IMR-90 (cell line): ENCODE measurements at regions not wholly inside any gene's neighbourhood (a gene's known extent, or its start where the extent isn't known, plus 50 kb on each side); places are given as distances from the start of the nearest gene placed in this dataset.

Source experiments
- ATAC-seq: fragments of 200-7000 bp; cut with Tn5 transposase; 2 replicates; pipeline ENCODE4 v1.9.1; 2020; ENCODE audit warnings: low read depth, mild to moderate bottlenecking, moderate library complexity
- BruUV-seq: library from RNA; stranded (reverse); fragments of 400-500 nt; replicated peaks from 2 replicates; lab custom pipeline; 2021; lab: Mats Ljungman, UMichigan
- CTCF ChIA-PET: fragments of 300-600 bp; formaldehyde crosslinking; extraction: SDS; loops from one replicate; lab custom pipeline; 2021; ENCODE audit warnings: antibody characterized with exemption; lab: Yijun Ruan, JAX
- POLR2A ChIA-PET: fragments of 300-600 bp; sonication (Branson Sonifier 250); formaldehyde crosslinking; loops from one replicate; lab custom pipeline; 2022; ENCODE audit warnings: antibody characterized with exemption; ENCODE audit not compliant: unreplicated experiment; lab: Charles Lee
- DNase-seq: peaks from one replicate; pipeline ENCODE4 v3.0.0; 2013
- H2AFZ ChIP-seq: replicated peaks from 2 replicates; pipeline ENCODE3; 2013; ENCODE audit warnings: low read length, mild to moderate bottlenecking; ENCODE audit not compliant: poor library complexity
- H2AK5ac ChIP-seq: 2 replicates; pipeline ENCODE4 v1.6.1; 2013; ENCODE audit warnings: low read depth, low read length, inconsistent platforms
- H2AK9ac ChIP-seq: replicated peaks from 2 replicates; pipeline ENCODE3; 2013; ENCODE audit warnings: mild to moderate bottlenecking, low read depth, low read length, moderate library complexity; ENCODE audit not compliant: poor library complexity
- H2BK120ac ChIP-seq: 2 replicates; pipeline ENCODE4 v1.6.1; 2013; ENCODE audit warnings: low read depth, low read length, inconsistent platforms
- H2BK15ac ChIP-seq: 3 replicates; pipeline ENCODE4 v1.6.1; 2013; ENCODE audit warnings: low read depth, low read length, inconsistent platforms
- H2BK20ac ChIP-seq: 2 replicates; pipeline ENCODE4 v1.6.1; 2013; ENCODE audit warnings: low read depth, mild to moderate bottlenecking, inconsistent platforms, low read length, moderate library complexity
- H2BK5ac ChIP-seq: 2 replicates; pipeline ENCODE4 v1.6.1; 2013; ENCODE audit warnings: mild to moderate bottlenecking, low read depth, low read length, inconsistent platforms; ENCODE audit not compliant: poor library complexity, severe bottlenecking
- H3K14ac ChIP-seq: replicated peaks from 2 replicates; pipeline ENCODE4 v1.6.1; 2013; ENCODE audit warnings: low read depth, low read length, inconsistent platforms
- H3K18ac ChIP-seq: 2 replicates; pipeline ENCODE4 v1.6.1; 2013; ENCODE audit warnings: low read depth, low read length, control low read depth
- H3K23ac ChIP-seq: 2 replicates; pipeline ENCODE4 v1.6.1; 2013; ENCODE audit warnings: low read depth, low read length, inconsistent platforms
- H3K27ac ChIP-seq: 2 replicates; pipeline ENCODE4 v1.5.1; 2013; ENCODE audit warnings: mild to moderate bottlenecking, control low read depth, low read length; ENCODE audit not compliant: insufficient read depth
- H3K27me3 ChIP-seq: 2 replicates; pipeline ENCODE4 v1.6.1; 2013; ENCODE audit warnings: low read length; ENCODE audit not compliant: control insufficient read depth, insufficient read depth
- H3K36me3 ChIP-seq: 2 replicates; pipeline ENCODE4 v1.6.1; 2013; ENCODE audit warnings: low read length, mixed read lengths; ENCODE audit not compliant: control insufficient read depth, insufficient read depth
- H3K4ac ChIP-seq: 2 replicates; pipeline ENCODE4 v1.6.1; 2013; ENCODE audit warnings: low read depth, low read length, inconsistent platforms
- H3K4me1 ChIP-seq: 2 replicates; pipeline ENCODE4 v1.6.1; 2013; ENCODE audit warnings: low read length, mixed read lengths; ENCODE audit not compliant: control insufficient read depth, insufficient read depth
- H3K4me2 ChIP-seq: 2 replicates; pipeline ENCODE4 v1.6.1; 2013; ENCODE audit warnings: low read depth, mild to moderate bottlenecking, control low read depth, low read length, moderate library complexity
- H3K4me3 ChIP-seq: 2 replicates; pipeline ENCODE4 v1.5.1; 2013; ENCODE audit warnings: low read depth, mild to moderate bottlenecking, control low read depth, low read length, moderate library complexity; ENCODE audit not compliant: insufficient read depth
- H3K56ac ChIP-seq: 2 replicates; pipeline ENCODE4 v1.6.1; 2013; ENCODE audit warnings: low read length, inconsistent platforms; ENCODE audit not compliant: insufficient read depth; ENCODE audit errors: extremely low read depth
- H3K79me1 ChIP-seq, 2 experiments: 2 replicates each; pipeline ENCODE4 v1.6.1; 2013; ENCODE audit warnings: low read length in 2 of 2, inconsistent platforms in 1 of 2, low read depth in 1 of 2
- H3K9ac ChIP-seq: 2 replicates; pipeline ENCODE4 v1.6.1; 2013; ENCODE audit warnings: low read depth, low read length, control low read depth
- H3K9me1 ChIP-seq: 2 replicates; pipeline ENCODE4 v1.6.1; 2013; ENCODE audit warnings: low read length, inconsistent platforms; ENCODE audit not compliant: insufficient read depth
- H3K9me3 ChIP-seq: 2 replicates; pipeline ENCODE4 v1.6.1; 2013; ENCODE audit warnings: low read length; ENCODE audit not compliant: control insufficient read depth, insufficient read depth
- H4K20me1 ChIP-seq: 2 replicates; pipeline ENCODE4 v1.6.1; 2013; ENCODE audit warnings: low read length, inconsistent platforms; ENCODE audit not compliant: insufficient read depth
- H4K5ac ChIP-seq: 2 replicates; pipeline ENCODE4 v1.6.1; 2013; ENCODE audit warnings: mild to moderate bottlenecking, low read depth, low read length, control low read depth
- H4K8ac ChIP-seq, 2 experiments: 2 replicates each; pipeline ENCODE4 v1.6.1; 2013; ENCODE audit warnings: low read depth in 2 of 2, low read length in 2 of 2, control low read depth in 1 of 2, inconsistent platforms in 1 of 2
- H4K91ac ChIP-seq: 2 replicates; pipeline ENCODE4 v1.6.1; 2013; ENCODE audit warnings: low read depth, low read length, inconsistent platforms; ENCODE audit not compliant: insufficient read depth
- BHLHE40 ChIP-seq: fragments of 150-350 bp; IDR thresholded peaks from 2 replicates; pipeline ENCODE4 v1.6.1; 2016; ENCODE audit warnings: mild to moderate bottlenecking, low read depth, low read length
- CEBPB ChIP-seq: IDR thresholded peaks from 2 replicates; pipeline ENCODE4 v1.6.1; 2012; ENCODE audit warnings: low read depth, low read length, improper control_type of control experiment
- CHD1 ChIP-seq: IDR thresholded peaks from 2 replicates; pipeline ENCODE4 v1.6.1; 2012; ENCODE audit warnings: low read depth, low read length, improper control_type of control experiment
- FOS ChIP-seq: fragments of 150-350 bp; IDR thresholded peaks from 2 replicates; pipeline ENCODE4 v1.6.1; 2016; ENCODE audit warnings: low read depth, low read length
- MAFK ChIP-seq: IDR thresholded peaks from 2 replicates; pipeline ENCODE4 v1.6.1; 2012; ENCODE audit warnings: low read depth, low read length, improper control_type of control experiment
- MAZ ChIP-seq: IDR thresholded peaks from 2 replicates; pipeline ENCODE4 v1.6.1; 2012; ENCODE audit warnings: low read depth, mild to moderate bottlenecking, low read length, improper control_type of control experiment, moderate library complexity, borderline replicate concordance
- MXI1 ChIP-seq: IDR thresholded peaks from 2 replicates; pipeline ENCODE4 v1.6.1; 2012; ENCODE audit warnings: low read depth, mild to moderate bottlenecking, low read length, moderate library complexity, borderline replicate concordance
- NFE2L2 ChIP-seq: fragments of 150-350 bp; IDR thresholded peaks from 2 replicates; pipeline ENCODE4 v1.6.1; 2016; ENCODE audit warnings: low read depth, mild to moderate bottlenecking, low read length
- POLR2A ChIP-seq: IDR thresholded peaks from 2 replicates; pipeline ENCODE4 v1.6.1; 2012; ENCODE audit warnings: mild to moderate bottlenecking, low read depth, low read length
- RAD21 ChIP-seq: IDR thresholded peaks from 2 replicates; pipeline ENCODE4 v1.6.1; 2012; ENCODE audit warnings: low read length, improper control_type of control experiment
- RCOR1 ChIP-seq: IDR thresholded peaks from 2 replicates; pipeline ENCODE4 v1.6.1; 2012; ENCODE audit warnings: mild to moderate bottlenecking, low read length, improper control_type of control experiment; ENCODE audit not compliant: insufficient replicate concordance
- RFX5 ChIP-seq: IDR thresholded peaks from 2 replicates; pipeline ENCODE4 v1.8.0; 2012; ENCODE audit warnings: low read depth, mild to moderate bottlenecking, low read length, moderate library complexity
- SMC3 ChIP-seq: fragments of 150-350 bp; IDR thresholded peaks from 2 replicates; pipeline ENCODE4 v1.6.1; 2016; ENCODE audit warnings: low read depth, mild to moderate bottlenecking, antibody characterized with exemption, low read length, moderate library complexity
- USF2 ChIP-seq: fragments of 150-350 bp; IDR thresholded peaks from 2 replicates; pipeline ENCODE4 v1.6.1; 2017; ENCODE audit warnings: mild to moderate bottlenecking, antibody characterized with exemption, low read length, low read depth
- WGBS, 2 experiments: methylation state at CpG; one replicate each; pipeline versions ENCODE4 v1.1.5 to v1.1.7; 2013; ENCODE audit warnings: missing lambda C conversion rate in 2 of 2; ENCODE audit not compliant: insufficient read length in 1 of 2; ENCODE audit errors: extremely low coverage in 2 of 2; 5-methylcytosine and 5-hydroxymethylcytosine counted together
- dilution Hi-C: fragments of 300-500 bp; cut with HindIII; formaldehyde crosslinking; loops from one replicate; pipeline ENCODE4 v1.14.3; 2018; ENCODE audit warnings: low sequenced_read_pairs; ENCODE audit not compliant: unreplicated experiment
- in situ Hi-C: fragments of 300-500 bp; cut with MboI; formaldehyde crosslinking; loops from 3 replicates; pipeline ENCODE4 v1.14.3; 2019; ENCODE audit warnings: low sequenced_read_pairs, inconsistent platforms, mixed read lengths
- intact Hi-C: fragments of 100-400 bp; cut with micrococcal nuclease; formaldehyde crosslinking; loops from 2 replicates; pipeline ENCODE4 v1.10.0; 2022
- TF ChIP-seq, protein P1 (sequence below): fragments of 150-350 bp; IDR thresholded peaks from 2 replicates; pipeline ENCODE4 v1.6.1; 2016; ENCODE audit warnings: low read depth, mild to moderate bottlenecking, low read length, moderate library complexity, borderline replicate concordance
- TF ChIP-seq, protein P2 (sequence below): conservative IDR thresholded peaks from 2 replicates; pipeline ENCODE4 v1.5.1; 2012; ENCODE audit warnings: mild to moderate bottlenecking, low read depth, low read length, improper control_type of control experiment

GRCh38 chr10:78889536-78890063 lies 179.2 kb upstream of the ZMIZ1 start:
- Histone ChIP-seq H2AK9ac (no peak overlapping the region), H3K4me2 (no peak overlapping the region), H4K91ac (no peak overlapping the region), H4K8ac (no peak overlapping the region), H3K4ac (no peak overlapping the region), H3K14ac (no peak overlapping the region), H3K27me3 (peaks cover 58% of the 10 kb centered on the region), H3K79me1 (no peaks in the 10 kb centered on the region), H3K9me1 (no peaks in the 10 kb centered on the region), H3K9me3 (peaks cover 10% of the 10 kb centered on the region), H3K18ac (no peak overlapping the region), H4K20me1 (0 out of 2 replicates have a peak, but pooled peaks cover under 1% of the 10 kb centered on the region), H2BK120ac (no peak overlapping the region), H2AK5ac (no peak overlapping the region), H2BK15ac (no peak overlapping the region), H4K5ac (no peak overlapping the region), H2BK20ac (no peak overlapping the region), H3K4me1 (no peaks in the 10 kb centered on the region), H2AFZ (no peak overlapping the region), H3K56ac (no peak overlapping the region), H3K23ac (no peak overlapping the region), H3K4me3 (no peak overlapping the region), H3K9ac (no peak overlapping the region), H3K36me3 (no peaks in the 10 kb centered on the region), H2BK5ac (no peak overlapping the region), H3K27ac (no peak overlapping the region)
- BruUV-seq: no TSS peak
- POLR2A ChIA-PET: no interaction called here
- intact Hi-C loops (no loop called here), in situ Hi-C loops (no loop called here), dilution Hi-C loops (no loop called here)
- no peak for ATAC-seq
- CTCF ChIA-PET: no interaction called here
- no peak for DNase-seq
- TF ChIP-seq RFX5 (no peak), CHD1 (no peak), MAZ (no peak), POLR2A (no peak), FOS (no peak), RAD21 (no peak), BHLHE40 (no peak), USF2 (no peak), SMC3 (no peak), CEBPB (no peak), MAFK (no peak), MXI1 (no peak), RCOR1 (no peak), NFE2L2 (no peak)
- TF ChIP-seq, protein P1, sequence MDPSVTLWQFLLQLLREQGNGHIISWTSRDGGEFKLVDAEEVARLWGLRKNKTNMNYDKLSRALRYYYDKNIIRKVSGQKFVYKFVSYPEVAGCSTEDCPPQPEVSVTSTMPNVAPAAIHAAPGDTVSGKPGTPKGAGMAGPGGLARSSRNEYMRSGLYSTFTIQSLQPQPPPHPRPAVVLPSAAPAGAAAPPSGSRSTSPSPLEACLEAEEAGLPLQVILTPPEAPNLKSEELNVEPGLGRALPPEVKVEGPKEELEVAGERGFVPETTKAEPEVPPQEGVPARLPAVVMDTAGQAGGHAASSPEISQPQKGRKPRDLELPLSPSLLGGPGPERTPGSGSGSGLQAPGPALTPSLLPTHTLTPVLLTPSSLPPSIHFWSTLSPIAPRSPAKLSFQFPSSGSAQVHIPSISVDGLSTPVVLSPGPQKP: no peak
- TF ChIP-seq, protein P2, sequence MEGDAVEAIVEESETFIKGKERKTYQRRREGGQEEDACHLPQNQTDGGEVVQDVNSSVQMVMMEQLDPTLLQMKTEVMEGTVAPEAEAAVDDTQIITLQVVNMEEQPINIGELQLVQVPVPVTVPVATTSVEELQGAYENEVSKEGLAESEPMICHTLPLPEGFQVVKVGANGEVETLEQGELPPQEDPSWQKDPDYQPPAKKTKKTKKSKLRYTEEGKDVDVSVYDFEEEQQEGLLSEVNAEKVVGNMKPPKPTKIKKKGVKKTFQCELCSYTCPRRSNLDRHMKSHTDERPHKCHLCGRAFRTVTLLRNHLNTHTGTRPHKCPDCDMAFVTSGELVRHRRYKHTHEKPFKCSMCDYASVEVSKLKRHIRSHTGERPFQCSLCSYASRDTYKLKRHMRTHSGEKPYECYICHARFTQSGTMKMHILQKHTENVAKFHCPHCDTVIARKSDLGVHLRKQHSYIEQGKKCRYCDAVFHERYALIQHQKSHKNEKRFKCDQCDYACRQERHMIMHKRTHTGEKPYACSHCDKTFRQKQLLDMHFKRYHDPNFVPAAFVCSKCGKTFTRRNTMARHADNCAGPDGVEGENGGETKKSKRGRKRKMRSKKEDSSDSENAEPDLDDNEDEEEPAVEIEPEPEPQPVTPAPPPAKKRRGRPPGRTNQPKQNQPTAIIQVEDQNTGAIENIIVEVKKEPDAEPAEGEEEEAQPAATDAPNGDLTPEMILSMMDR: no peak
- 86% methylated on average over 2 of the region's 7 CpGs; no CpG with 5 or more reads in 1 of the 2 experiments for WGBS, 2 experiments
